GM12873 (cell line): ENCODE measurements at regions not wholly inside any gene's neighbourhood (a gene's known extent, or its start where the extent isn't known, plus 50 kb on each side); places are given as distances from the start of the nearest gene placed in this dataset.

Experiments
- TF ChIP-seq, protein P1 (sequence below): IDR thresholded peaks from 2 replicates; pipeline ENCODE4 v1.5.1; 2012; ENCODE audit warnings: low read depth, mild to moderate bottlenecking, moderate library complexity, low read length, control low read depth; ENCODE audit not compliant: insufficient read depth; ENCODE audit errors: missing control alignments

DNA sequence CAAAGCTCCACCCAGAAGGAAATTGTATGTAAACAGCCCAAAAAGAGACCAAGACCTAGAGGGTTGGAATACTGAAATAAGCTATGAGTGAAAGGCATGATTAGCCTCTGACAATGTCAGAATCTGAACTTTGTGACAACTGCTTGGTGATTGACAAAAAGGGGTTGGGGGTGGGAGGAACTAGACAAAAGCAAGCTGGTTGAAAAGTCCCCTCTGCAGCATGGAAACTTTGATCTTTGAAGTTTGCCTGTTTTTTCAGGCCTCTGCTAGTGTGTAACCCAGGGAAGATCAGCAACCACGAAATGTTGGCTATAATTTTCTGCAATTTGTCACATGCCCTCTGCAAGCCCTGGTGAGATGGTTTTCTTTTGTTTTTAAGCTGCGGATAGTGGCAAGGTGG lies 104.8 kb upstream of the SLC25A13 start:
- TF ChIP-seq, protein P1, sequence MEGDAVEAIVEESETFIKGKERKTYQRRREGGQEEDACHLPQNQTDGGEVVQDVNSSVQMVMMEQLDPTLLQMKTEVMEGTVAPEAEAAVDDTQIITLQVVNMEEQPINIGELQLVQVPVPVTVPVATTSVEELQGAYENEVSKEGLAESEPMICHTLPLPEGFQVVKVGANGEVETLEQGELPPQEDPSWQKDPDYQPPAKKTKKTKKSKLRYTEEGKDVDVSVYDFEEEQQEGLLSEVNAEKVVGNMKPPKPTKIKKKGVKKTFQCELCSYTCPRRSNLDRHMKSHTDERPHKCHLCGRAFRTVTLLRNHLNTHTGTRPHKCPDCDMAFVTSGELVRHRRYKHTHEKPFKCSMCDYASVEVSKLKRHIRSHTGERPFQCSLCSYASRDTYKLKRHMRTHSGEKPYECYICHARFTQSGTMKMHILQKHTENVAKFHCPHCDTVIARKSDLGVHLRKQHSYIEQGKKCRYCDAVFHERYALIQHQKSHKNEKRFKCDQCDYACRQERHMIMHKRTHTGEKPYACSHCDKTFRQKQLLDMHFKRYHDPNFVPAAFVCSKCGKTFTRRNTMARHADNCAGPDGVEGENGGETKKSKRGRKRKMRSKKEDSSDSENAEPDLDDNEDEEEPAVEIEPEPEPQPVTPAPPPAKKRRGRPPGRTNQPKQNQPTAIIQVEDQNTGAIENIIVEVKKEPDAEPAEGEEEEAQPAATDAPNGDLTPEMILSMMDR: no peak

DNA sequence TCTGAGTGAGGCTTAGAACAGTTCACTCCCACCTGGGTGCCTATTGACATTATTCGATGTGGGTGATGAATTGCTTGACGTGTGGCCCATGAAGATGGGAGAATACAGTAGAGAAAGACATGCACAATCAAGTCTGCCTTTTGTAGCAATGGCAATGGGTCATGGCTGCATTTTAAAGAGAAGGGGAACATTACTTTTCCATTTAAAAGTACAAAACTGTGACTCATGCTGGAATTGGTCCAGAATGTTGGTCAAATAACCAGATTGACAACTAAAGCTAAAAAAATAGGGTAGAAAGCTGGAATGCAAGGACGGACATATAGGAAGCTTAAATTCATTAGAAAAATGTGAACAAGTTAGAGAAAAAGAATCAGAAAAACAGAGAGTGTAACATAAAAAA lies 104.1 kb upstream of the SLC25A13 start:
- TF ChIP-seq, protein P1: no peak

DNA sequence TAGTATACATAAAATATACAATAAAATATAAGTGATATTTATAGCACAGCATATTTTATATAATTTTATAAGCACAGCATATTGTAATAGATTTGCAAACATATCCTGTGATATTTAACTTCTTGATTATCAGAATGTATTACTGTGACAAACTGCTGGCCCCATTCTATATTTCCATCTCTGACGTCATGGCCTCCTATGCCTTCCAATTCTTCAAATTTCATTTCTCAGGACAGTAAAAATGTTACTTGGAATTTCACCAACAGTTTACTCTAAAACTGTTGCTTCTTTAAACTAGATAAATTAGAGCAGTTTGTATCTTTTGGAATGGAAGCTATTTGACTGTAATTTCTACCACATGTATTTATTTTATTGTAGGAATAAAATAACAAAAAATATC lies 102.5 kb upstream of the SLC25A13 start:
- TF ChIP-seq, protein P1: no peak

DNA sequence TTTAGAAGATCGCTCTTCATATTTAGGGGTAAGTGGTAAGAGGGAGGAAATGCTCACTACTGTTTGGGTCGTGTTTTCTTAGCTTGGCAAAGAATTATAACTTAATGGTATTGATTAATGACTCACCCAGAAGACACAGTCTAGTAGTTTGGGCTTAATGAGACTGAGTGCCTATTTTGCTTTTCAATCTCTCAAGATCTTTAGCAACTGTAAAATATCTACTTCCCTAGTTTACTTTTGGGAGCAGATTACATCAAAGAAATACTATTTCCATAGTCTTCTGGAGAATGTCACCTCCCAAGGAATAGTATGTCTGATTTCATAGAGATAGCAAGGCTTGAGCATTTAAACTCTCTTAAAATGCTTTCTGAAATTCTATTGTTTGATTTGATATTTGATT lies 100.5 kb upstream of the SLC25A13 start:
- TF ChIP-seq, protein P1: no peak

DNA sequence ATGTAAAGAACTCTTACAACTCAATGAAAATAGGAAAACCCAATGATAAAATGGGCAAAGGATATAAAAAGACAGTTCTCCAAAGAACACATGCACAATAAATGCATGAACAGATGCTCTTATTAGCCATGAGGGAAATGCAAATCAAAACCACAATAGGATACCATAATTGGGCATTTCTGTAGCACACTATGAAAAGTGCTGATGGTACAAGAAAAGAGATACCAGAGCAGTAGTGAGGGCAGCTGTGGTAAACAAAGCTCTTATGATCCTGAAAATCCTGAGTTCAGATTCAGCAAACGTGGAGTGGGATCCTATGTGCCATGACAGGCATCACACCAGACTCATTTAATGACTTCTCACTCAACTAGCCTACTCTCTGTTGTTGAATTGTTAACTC lies 96.7 kb upstream of the SLC25A13 start:
- TF ChIP-seq, protein P1: no peak

DNA sequence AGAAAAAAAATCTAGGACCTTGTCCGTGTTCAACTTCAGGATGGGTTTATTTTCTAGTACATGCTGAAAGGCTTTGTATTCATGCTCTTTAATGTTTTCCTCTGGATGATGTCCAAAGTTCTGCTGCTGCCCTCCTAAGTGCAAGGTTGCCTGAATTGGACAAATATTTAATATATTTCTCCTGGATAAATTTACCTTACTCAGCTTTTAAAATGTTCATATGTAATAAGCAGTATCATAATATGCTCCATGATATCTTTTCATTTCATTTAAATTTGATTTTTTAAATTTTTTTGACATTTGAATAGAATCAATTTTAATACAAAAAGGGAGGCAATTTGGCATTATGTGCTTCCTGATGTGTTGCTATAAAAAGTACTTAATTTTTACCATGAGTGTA lies 95.9 kb upstream of the SLC25A13 start:
- TF ChIP-seq, protein P1: no peak

DNA sequence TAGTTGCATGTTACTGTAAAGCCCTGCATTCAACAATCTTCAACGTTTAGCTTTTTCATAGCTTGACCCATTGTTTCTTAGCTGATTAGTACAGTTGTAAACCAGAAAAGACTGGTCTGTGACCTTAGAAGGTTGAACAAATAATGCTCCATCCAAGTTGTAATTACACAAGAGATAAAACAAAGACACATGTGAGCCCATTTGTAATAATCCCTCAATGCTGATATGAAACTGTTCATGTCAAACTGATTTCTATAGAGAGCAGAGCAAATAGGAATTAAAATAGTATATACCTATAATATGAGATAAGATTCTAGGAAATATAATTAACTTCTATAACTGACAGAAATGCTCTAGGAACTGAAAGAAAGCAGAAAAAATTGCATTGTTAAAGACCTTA lies 94.7 kb upstream of the SLC25A13 start:
- TF ChIP-seq, protein P1: no peak
